ENCODE measurements at regions not wholly inside any gene's neighbourhood (a gene's known extent, or its start where the extent isn't known, plus 50 kb on each side); places are given as distances from the start of the nearest gene placed in this dataset.

DNA sequence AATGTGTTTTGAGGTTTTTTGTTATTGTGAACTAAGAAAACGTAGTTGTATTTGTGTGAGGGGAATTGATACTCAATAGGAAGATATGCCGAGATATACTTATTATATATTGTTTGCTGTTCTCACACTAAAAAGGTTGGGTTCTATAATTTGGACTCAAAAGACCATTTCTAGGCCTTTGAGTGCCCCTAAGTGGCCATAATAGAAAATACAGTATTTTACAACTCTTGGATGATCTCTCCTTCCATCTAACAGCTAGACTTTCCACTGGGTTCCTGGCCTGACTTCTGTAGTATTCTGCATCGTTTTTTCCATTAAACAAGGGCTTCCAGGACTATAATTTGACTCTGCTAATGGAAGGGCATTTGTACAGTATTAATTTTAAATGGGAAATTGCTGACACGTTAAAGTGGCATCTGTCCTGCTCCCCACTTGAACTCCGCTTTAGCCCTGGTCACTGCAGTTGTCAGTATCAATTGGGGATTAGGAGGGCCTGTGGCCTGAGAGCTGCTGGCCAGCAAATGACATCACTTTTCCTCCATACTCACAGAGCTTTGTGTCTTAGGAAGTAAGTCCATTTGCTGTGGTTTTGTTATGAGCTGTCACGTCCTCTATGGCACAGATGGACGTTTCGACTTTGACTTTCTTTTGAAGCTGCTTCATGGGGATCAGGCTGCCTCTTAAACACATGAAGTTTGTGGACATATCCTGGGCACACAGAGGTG, 176.9 kb downstream of the SLIT2 start:
- no peaks in the 10 kb centered on the region for H3K79me1 ChIP-seq (ENCODE audit: low read depth, low read length)
- no peaks in the 10 kb centered on the region for H3K9me3 ChIP-seq (replicated peaks in 1 of 2; ENCODE audit: control insufficient read depth in 2 of 2, insufficient read depth in 1 of 2, low read depth in 1 of 2, low read length in 2 of 2)
- no peak overlapping the region for H2BK120ac ChIP-seq (ENCODE audit: low read depth, low read length)
- no peak overlapping the region for H3K4me2 ChIP-seq (ENCODE audit: insufficient read depth, low read length, poor library complexity, severe bottlenecking)
- H2BK12ac ChIP-seq (ENCODE audit: low read length) = no peak overlapping the region
- H3K23ac ChIP-seq (ENCODE audit: low read depth, low read length, poor library complexity) = no peak overlapping the region
- no peak overlapping the region for H2AK5ac ChIP-seq (ENCODE audit: low read depth, low read length)
- peaks cover 5 to 9% of the 10 kb centered on the region in 2 donors for H3K4me1 ChIP-seq (ENCODE audit: control insufficient read depth in 2 of 2, insufficient read depth in 1 of 2, low read depth in 1 of 2, low read length in 2 of 2)
- no peak overlapping the region for H3K4ac ChIP-seq (ENCODE audit: low read length)
- DNase-seq (ENCODE audit: low spot score) = no peak
- H2AFZ ChIP-seq (ENCODE audit: low read length) = no peak overlapping the region
- H3K27me3 ChIP-seq (ENCODE audit: control insufficient read depth in 3 of 3, insufficient read depth in 3 of 3, low read depth in 1 of 3, low read length in 3 of 3) = peaks cover 0 to 2% (median 0%) of the 10 kb centered on the region in 3 experiments
- H4K91ac ChIP-seq (ENCODE audit: low read depth, low read length, poor library complexity) = no peak overlapping the region
- no peaks in the 10 kb centered on the region for H3K36me3 ChIP-seq (replicated peaks in 1 of 2; ENCODE audit: control insufficient read depth in 2 of 2, insufficient read depth in 2 of 2, low read length in 2 of 2)
- no peak overlapping the region for H3K14ac ChIP-seq (ENCODE audit: low read length)
- no peak overlapping the region for H3K27ac ChIP-seq (replicated peaks; ENCODE audit: low read length)
- H2BK15ac ChIP-seq (ENCODE audit: low read length) = no peak overlapping the region
- 100% methylated on average over 1 of the region's 8 CpGs; no CpG with 5 or more reads in 1 of the 2 donors for WGBS, 2 donors (ENCODE audit: extremely low coverage in 2 of 2, insufficient read length in 2 of 2, insufficient replicate concordance in 1 of 2)
- no peak overlapping the region for H3K9ac ChIP-seq (ENCODE audit: low read depth, low read length, poor library complexity)
- no peak overlapping the region for H4K8ac ChIP-seq (ENCODE audit: low read depth, low read length)
- H3K18ac ChIP-seq (ENCODE audit: low read length) = no peak overlapping the region
- H3K4me3 ChIP-seq (ENCODE audit: low read length in 2 of 2) = no peak overlapping the region
- no peak overlapping the region for H2BK5ac ChIP-seq (ENCODE audit: low read length)

DNA sequence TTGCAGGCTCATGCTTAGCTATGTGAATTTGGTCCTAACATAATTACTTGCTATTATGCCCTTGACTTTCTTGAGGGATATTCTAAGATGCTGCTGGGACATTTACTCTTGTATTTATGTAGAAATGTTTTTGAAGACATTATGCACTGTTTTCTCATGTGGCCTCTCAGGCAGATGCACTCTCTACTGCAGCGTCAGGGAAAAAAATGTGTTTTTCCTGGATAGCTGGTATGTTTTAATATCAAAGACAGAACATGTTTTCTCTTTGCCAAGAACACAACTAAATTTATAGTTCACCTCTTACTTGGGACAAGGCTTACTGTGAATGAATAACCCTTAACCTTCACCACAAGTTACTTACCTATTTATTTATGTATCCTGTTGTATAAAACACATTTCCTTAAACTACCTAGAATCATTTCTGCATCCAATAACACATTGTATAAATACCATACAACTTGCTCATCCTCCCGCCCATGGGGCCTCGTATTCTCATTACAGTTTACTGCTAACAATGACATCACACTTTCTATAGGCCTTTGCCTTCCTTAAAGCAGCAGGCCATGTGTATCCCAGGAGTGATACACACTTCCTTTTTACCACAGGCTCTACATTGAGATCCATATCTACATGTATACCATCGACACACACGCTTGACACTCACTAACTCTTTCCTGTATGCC, 178.7 kb downstream of the SLIT2 start:
- H3K36me3 ChIP-seq (replicated peaks in 1 of 2; ENCODE audit: control insufficient read depth in 2 of 2, insufficient read depth in 2 of 2, low read length in 2 of 2) = no peaks in the 10 kb centered on the region
- no peak for DNase-seq (ENCODE audit: low spot score)
- no CpG with 5 or more reads among the region's 5 CpGs for WGBS, 2 donors (ENCODE audit: extremely low coverage in 2 of 2, insufficient read length in 2 of 2, insufficient replicate concordance in 1 of 2)
- H3K9me3 ChIP-seq (replicated peaks in 1 of 2; ENCODE audit: control insufficient read depth in 2 of 2, insufficient read depth in 1 of 2, low read depth in 1 of 2, low read length in 2 of 2) = no peaks in the 10 kb centered on the region
- no peak overlapping the region for H2BK12ac ChIP-seq (ENCODE audit: low read length)
- no peak overlapping the region for H2BK5ac ChIP-seq (ENCODE audit: low read length)
- H2AFZ ChIP-seq (ENCODE audit: low read length) = no peak overlapping the region
- H3K79me1 ChIP-seq (ENCODE audit: low read depth, low read length) = no peaks in the 10 kb centered on the region
- H3K18ac ChIP-seq (ENCODE audit: low read length) = no peak overlapping the region
- H3K4me3 ChIP-seq (ENCODE audit: low read length in 2 of 2) = no peak overlapping the region
- no peak overlapping the region for H2AK5ac ChIP-seq (ENCODE audit: low read depth, low read length)
- H4K8ac ChIP-seq (ENCODE audit: low read depth, low read length) = no peak overlapping the region
- H3K9ac ChIP-seq (ENCODE audit: low read depth, low read length, poor library complexity) = no peak overlapping the region
- H2BK120ac ChIP-seq (ENCODE audit: low read depth, low read length) = no peak overlapping the region
- H3K23ac ChIP-seq (ENCODE audit: low read depth, low read length, poor library complexity) = no peak overlapping the region
- H3K4ac ChIP-seq (ENCODE audit: low read length) = no peak overlapping the region
- no peak overlapping the region for H2BK15ac ChIP-seq (ENCODE audit: low read length)
- peaks cover 5 to 9% of the 10 kb centered on the region in 2 donors for H3K4me1 ChIP-seq (ENCODE audit: control insufficient read depth in 2 of 2, insufficient read depth in 1 of 2, low read depth in 1 of 2, low read length in 2 of 2)
- H3K4me2 ChIP-seq (ENCODE audit: insufficient read depth, low read length, poor library complexity, severe bottlenecking) = no peak overlapping the region
- no peak overlapping the region for H4K91ac ChIP-seq (ENCODE audit: low read depth, low read length, poor library complexity)
- H3K14ac ChIP-seq (ENCODE audit: low read length) = no peak overlapping the region
- peaks cover 0 to 2% (median 0%) of the 10 kb centered on the region in 3 experiments for H3K27me3 ChIP-seq (ENCODE audit: control insufficient read depth in 3 of 3, insufficient read depth in 3 of 3, low read depth in 1 of 3, low read length in 3 of 3)
- no peak overlapping the region for H3K27ac ChIP-seq (replicated peaks; ENCODE audit: low read length)

DNA sequence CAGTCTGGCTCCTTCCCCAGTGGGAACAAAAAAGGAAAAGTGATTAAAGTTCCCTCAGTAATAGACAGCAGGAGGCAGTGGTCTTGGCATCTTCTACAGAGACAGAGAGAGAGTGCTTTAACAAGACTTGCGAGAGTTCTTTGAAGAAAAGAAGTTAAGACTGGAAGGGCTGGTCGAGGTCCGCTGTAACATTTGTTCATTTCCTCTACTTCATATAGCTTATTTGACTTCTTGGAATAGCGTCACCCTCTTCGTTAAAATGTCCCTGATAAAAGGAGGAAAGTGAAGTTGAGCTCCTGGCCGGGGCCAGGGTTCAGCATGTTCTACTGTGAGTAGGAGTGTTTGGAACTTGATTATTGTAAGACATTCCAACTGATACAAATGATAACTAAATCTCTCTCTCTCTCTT, 179.8 kb downstream of the SLIT2 start:
- Histone ChIP-seq H3K4me3 (ENCODE audit: low read length in 2 of 2) (no peak overlapping the region), H2AFZ (ENCODE audit: low read length) (peak overlapping the region; percentile 12)
- no CpG with 5 or more reads among the region's 6 CpGs for WGBS, 2 donors (ENCODE audit: extremely low coverage in 2 of 2, insufficient read length in 2 of 2, insufficient replicate concordance in 1 of 2)

DNA sequence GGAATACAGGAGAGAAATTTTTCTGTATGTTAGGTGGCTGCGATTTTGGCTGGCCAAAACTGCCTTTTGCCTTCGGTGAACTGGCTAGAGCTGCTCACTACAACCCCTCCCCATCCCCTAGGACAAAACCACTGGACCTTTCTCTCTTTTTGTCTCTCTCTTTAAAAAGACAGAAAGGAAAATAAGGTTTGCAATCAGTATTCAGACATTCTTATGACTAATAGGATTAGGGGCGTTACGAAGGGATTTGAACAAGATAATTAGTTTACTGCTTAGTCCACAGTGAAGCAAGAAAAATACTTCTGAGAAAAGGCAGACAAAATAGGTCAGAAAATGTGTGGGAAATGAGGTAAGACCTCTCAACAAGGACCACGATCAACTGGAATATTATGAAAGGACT, 180.4 kb downstream of the SLIT2 start:
- no CpG with 5 or more reads among the region's 5 CpGs for WGBS, 2 donors (ENCODE audit: extremely low coverage in 2 of 2, insufficient read length in 2 of 2, insufficient replicate concordance in 1 of 2)
- no peak overlapping the region for H4K91ac ChIP-seq (ENCODE audit: low read depth, low read length, poor library complexity)
- peak; percentile 74 for DNase-seq (ENCODE audit: low spot score)
- H2AK5ac ChIP-seq (ENCODE audit: low read depth, low read length) = no peak overlapping the region
- H2AFZ ChIP-seq (ENCODE audit: low read length) = peak overlapping the region; percentile 12
- no peak overlapping the region for H3K4ac ChIP-seq (ENCODE audit: low read length)
- H3K79me1 ChIP-seq (ENCODE audit: low read depth, low read length) = no peaks in the 10 kb centered on the region
- no peak overlapping the region for H3K4me3 ChIP-seq (ENCODE audit: low read length in 2 of 2)
- no peaks in the 10 kb centered on the region for H3K9me3 ChIP-seq (replicated peaks in 1 of 2; ENCODE audit: control insufficient read depth in 2 of 2, insufficient read depth in 1 of 2, low read depth in 1 of 2, low read length in 2 of 2)
- no peak overlapping the region for H4K8ac ChIP-seq (ENCODE audit: low read depth, low read length)
- no peak overlapping the region for H2BK15ac ChIP-seq (ENCODE audit: low read length)
- peak overlapping the region; percentile 37 for H3K4me2 ChIP-seq (ENCODE audit: insufficient read depth, low read length, poor library complexity, severe bottlenecking)
- no peak overlapping the region for H3K23ac ChIP-seq (ENCODE audit: low read depth, low read length, poor library complexity)
- H3K4me1 ChIP-seq (ENCODE audit: control insufficient read depth in 2 of 2, insufficient read depth in 1 of 2, low read depth in 1 of 2, low read length in 2 of 2) = peaks cover 5 to 8% of the 10 kb centered on the region in 2 donors
- H3K14ac ChIP-seq (ENCODE audit: low read length) = no peak overlapping the region
- H3K27ac ChIP-seq (replicated peaks; ENCODE audit: low read length) = peak overlapping the region; percentile 84
- H3K36me3 ChIP-seq (replicated peaks in 1 of 2; ENCODE audit: control insufficient read depth in 2 of 2, insufficient read depth in 2 of 2, low read length in 2 of 2) = no peaks in the 10 kb centered on the region
- no peak overlapping the region for H2BK120ac ChIP-seq (ENCODE audit: low read depth, low read length)
- H3K18ac ChIP-seq (ENCODE audit: low read length) = no peak overlapping the region
- no peak overlapping the region for H2BK5ac ChIP-seq (ENCODE audit: low read length)
- peaks cover 0 to 2% (median 0%) of the 10 kb centered on the region in 3 experiments for H3K27me3 ChIP-seq (ENCODE audit: control insufficient read depth in 3 of 3, insufficient read depth in 3 of 3, low read depth in 1 of 3, low read length in 3 of 3)
- no peak overlapping the region for H2BK12ac ChIP-seq (ENCODE audit: low read length)
- H3K9ac ChIP-seq (ENCODE audit: low read depth, low read length, poor library complexity) = no peak overlapping the region

More for the DNA sequence above, 179.8 kb downstream of the SLIT2 start:
- Histone ChIP-seq H3K4me1 (ENCODE audit: control insufficient read depth in 2 of 2, insufficient read depth in 1 of 2, low read depth in 1 of 2, low read length in 2 of 2) (peaks cover 5 to 8% of the 10 kb centered on the region in 2 donors), H3K9ac (ENCODE audit: low read depth, low read length, poor library complexity) (no peak overlapping the region), H2AK5ac (ENCODE audit: low read depth, low read length) (no peak overlapping the region), H3K27ac (replicated peaks; ENCODE audit: low read length) (peak overlapping the region; percentile 84), H3K4me2 (ENCODE audit: insufficient read depth, low read length, poor library complexity, severe bottlenecking) (peak overlapping the region; percentile 37), H3K79me1 (ENCODE audit: low read depth, low read length) (no peaks in the 10 kb centered on the region), H3K4ac (ENCODE audit: low read length) (no peak overlapping the region), H2BK120ac (ENCODE audit: low read depth, low read length) (no peak overlapping the region), H3K9me3 (replicated peaks in 1 of 2; ENCODE audit: control insufficient read depth in 2 of 2, insufficient read depth in 1 of 2, low read depth in 1 of 2, low read length in 2 of 2) (no peaks in the 10 kb centered on the region), H2BK5ac (ENCODE audit: low read length) (no peak overlapping the region), H3K36me3 (replicated peaks in 1 of 2; ENCODE audit: control insufficient read depth in 2 of 2, insufficient read depth in 2 of 2, low read length in 2 of 2) (no peaks in the 10 kb centered on the region), H3K18ac (ENCODE audit: low read length) (no peak overlapping the region), H4K8ac (ENCODE audit: low read depth, low read length) (no peak overlapping the region), H2BK12ac (ENCODE audit: low read length) (no peak overlapping the region), H2BK15ac (ENCODE audit: low read length) (no peak overlapping the region), H3K14ac (ENCODE audit: low read length) (no peak overlapping the region), H4K91ac (ENCODE audit: low read depth, low read length, poor library complexity) (no peak overlapping the region), H3K27me3 (ENCODE audit: control insufficient read depth in 3 of 3, insufficient read depth in 3 of 3, low read depth in 1 of 3, low read length in 3 of 3) (peaks cover 0 to 2% (median 0%) of the 10 kb centered on the region in 3 experiments), H3K23ac (ENCODE audit: low read depth, low read length, poor library complexity) (no peak overlapping the region)
- no peak for DNase-seq (ENCODE audit: low spot score)

All from neuronal stem cell (in vitro differentiated cells).